Right cardiac atrium (tissue), 5 donors: ENCODE measurements at regions not wholly inside any gene's neighbourhood (a gene's known extent, or its start where the extent isn't known, plus 50 kb on each side); places are given as distances from the start of the nearest gene placed in this dataset.

Experiments
- ATAC-seq, 2 donors: fragments of 200-7000 bp; cut with Tn5 transposase; one replicate each; pipeline versions ENCODE4 v1.8.0 to v1.9.1; 2020; ENCODE audit warnings: moderate library complexity in 2 of 2, mild to moderate bottlenecking in 1 of 2
- DNase-seq, 3 donors: peaks; one replicate each; pipeline ENCODE4 v3.0.0-alpha.2; 2020
- H3K27ac ChIP-seq: one replicate; pipeline ENCODE4 v1.5.1; 2013; ENCODE audit warnings: mild to moderate bottlenecking, low read length, control low read depth, moderate library complexity
- H3K27me3 ChIP-seq: one replicate; pipeline ENCODE4 v1.6.1; 2013; ENCODE audit not compliant: control insufficient read depth, insufficient read depth
- H3K4me1 ChIP-seq: one replicate; pipeline ENCODE4 v1.6.1; 2013; ENCODE audit warnings: low read length; ENCODE audit not compliant: control insufficient read depth, insufficient read depth
- H3K4me3 ChIP-seq: one replicate; pipeline ENCODE4 v1.5.1; 2013; ENCODE audit warnings: low read length, control low read depth
- H3K9me3 ChIP-seq: one replicate; pipeline ENCODE4 v1.6.1; 2013; ENCODE audit warnings: low read length; ENCODE audit not compliant: control insufficient read depth
- WGBS: extraction: QIAGEN DNeasy Blood & Tissue Kit; methylation state at CpG from one replicate; pipeline ENCODE4 v1.1.7; 2013; 5-methylcytosine and 5-hydroxymethylcytosine counted together
- intact Hi-C, 4 donors: fragments of 100-400 bp; cut with DNase I; formaldehyde crosslinking; loops; one replicate each; pipeline versions ENCODE4 v1.11.0 to v1.14.0; 2022 to 2023
- donor health status: healthy with polysubstance abuse.
- donor health status: DM: no; HTN: yes; CAD: no.
- donor health status: DM: no; HTN: no; CAD: no.
- donor health status: DM: no; HTN: yes; CAD: no; lungs with severe emphysema.
- donor health status: DM: yes; HTN: yes; CAD: no.

DNA sequence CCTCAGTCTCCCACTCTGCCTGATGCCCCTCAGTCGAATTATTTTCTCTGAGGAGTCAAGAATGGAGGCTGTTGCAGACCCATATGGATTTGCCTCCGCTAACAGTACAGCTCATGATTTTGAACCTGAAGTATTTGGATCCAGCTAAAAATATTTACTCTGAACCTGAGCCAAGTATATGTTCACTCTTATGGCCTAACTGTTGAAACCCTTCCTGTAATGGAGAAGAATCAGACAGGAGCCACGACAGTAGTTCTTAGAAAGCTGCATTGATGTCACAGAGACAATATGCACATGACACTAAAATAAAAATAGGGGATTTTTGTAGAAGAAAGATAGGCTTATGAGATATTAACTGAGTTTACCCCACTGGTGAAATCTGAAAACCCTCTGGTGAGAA, 1128.3 kb upstream of the FLRT2 start:
- WGBS = 72% methylated on average over 3 of the region's 3 CpGs
- ATAC-seq = no peak
- intact Hi-C loops = no loop called here

GRCh38 chr14:84403585-84403984, 1126.4 kb upstream of the FLRT2 start:
- H3K27ac ChIP-seq = no peak overlapping the region
- H3K4me1 ChIP-seq = no peaks in the 10 kb centered on the region
- no peaks in the 10 kb centered on the region for H3K9me3 ChIP-seq
- 90% methylated on average over 2 of the region's 2 CpGs for WGBS
- ATAC-seq (no peak), DNase-seq (no peak)
- intact Hi-C loops = no loop called here
- H3K4me3 ChIP-seq = no peak overlapping the region
- no peaks in the 10 kb centered on the region for H3K27me3 ChIP-seq

More for the DNA sequence above, 1128.3 kb upstream of the FLRT2 start:
- H3K9me3 ChIP-seq = no peaks in the 10 kb centered on the region
- H3K27ac ChIP-seq = no peak overlapping the region
- no peaks in the 10 kb centered on the region for H3K4me1 ChIP-seq
- no peak for DNase-seq
- H3K4me3 ChIP-seq = no peak overlapping the region
- no peaks in the 10 kb centered on the region for H3K27me3 ChIP-seq

DNA sequence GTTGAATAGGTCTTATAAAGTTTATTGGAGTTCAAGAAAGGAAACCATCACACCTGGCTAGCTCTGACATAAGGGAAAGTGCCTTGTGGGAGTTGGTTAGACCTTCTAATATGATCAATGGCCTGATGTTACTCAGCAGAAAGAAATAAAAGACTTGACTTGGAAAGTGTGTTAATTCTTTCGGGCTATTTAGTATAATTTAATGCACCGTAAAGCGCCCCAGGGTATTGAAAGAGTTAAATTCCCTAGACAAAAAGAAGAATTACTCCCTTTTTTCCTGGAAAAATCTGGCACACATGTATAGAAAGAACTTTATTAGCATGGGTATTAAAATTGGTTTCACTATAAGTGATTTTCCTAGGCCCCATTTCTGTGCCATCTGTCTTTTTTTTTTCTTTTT, 1125.7 kb upstream of the FLRT2 start:
- intact Hi-C loops = no loop called here
- no peak overlapping the region for H3K27ac ChIP-seq
- WGBS = 97% methylated on average over 3 of the region's 3 CpGs
- H3K4me1 ChIP-seq = no peaks in the 10 kb centered on the region
- ATAC-seq (no peak), DNase-seq (no peak)
- H3K27me3 ChIP-seq = no peaks in the 10 kb centered on the region
- H3K9me3 ChIP-seq = no peaks in the 10 kb centered on the region
- H3K4me3 ChIP-seq = no peak overlapping the region

DNA sequence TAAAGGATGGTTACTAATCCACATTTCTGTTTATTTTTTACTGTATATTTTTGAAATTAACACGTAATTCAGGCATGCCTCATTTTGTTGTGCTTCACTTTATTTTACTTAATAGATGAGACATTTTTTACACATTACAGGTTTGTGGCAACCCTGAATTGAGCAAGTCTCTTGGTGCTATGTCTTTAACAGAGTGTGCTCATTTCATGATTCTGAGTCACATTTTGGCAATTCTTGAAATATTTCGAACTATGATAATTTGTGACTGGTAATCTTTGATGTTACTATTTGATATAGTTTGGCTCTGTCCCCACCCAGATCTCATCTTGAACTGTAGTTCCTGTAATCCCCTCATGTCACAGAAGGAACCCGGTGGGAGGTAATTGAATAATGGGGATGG, 1120.5 kb upstream of the FLRT2 start:
- ATAC-seq (no peak), DNase-seq (no peak)
- Histone ChIP-seq H3K27ac (no peak overlapping the region), H3K27me3 (no peaks in the 10 kb centered on the region), H3K4me1 (no peaks in the 10 kb centered on the region), H3K4me3 (no peak overlapping the region), H3K9me3 (no peaks in the 10 kb centered on the region)
- intact Hi-C loops = no loop called here
- WGBS = 72% methylated on average over 3 of the region's 3 CpGs

DNA sequence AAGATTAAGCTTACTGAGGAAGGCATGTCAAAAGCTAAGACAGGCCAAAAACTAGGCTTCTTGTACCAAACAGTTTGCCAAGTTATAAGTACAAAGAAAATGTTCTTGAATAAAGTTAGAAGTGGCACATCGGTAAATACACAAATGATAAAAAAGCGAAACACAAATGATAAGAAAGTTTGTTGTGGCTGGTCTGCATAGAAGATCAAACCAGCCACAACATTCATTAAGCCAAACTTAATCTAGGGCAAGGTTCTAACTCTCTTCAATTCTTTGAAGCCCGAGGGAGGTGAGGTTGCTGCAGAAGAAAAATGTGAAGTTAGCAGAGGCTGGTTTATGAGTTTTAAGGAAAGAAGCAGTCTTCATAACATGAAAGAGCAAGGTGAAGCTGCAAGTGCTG, 1119.6 kb upstream of the FLRT2 start:
- WGBS = 84% methylated on average over 3 of the region's 3 CpGs
- Histone ChIP-seq H3K4me3 (no peak overlapping the region), H3K9me3 (no peaks in the 10 kb centered on the region), H3K4me1 (no peaks in the 10 kb centered on the region), H3K27ac (no peak overlapping the region), H3K27me3 (no peaks in the 10 kb centered on the region)
- ATAC-seq = no peak
- intact Hi-C loops = no loop called here
- DNase-seq = no peak

GRCh38 chr14:84420221-84420620, 1109.7 kb upstream of the FLRT2 start:
- 53% methylated on average over 2 of the region's 2 CpGs for WGBS
- Histone ChIP-seq H3K27me3 (no peaks in the 10 kb centered on the region), H3K4me3 (no peak overlapping the region), H3K27ac (no peak overlapping the region), H3K4me1 (no peaks in the 10 kb centered on the region), H3K9me3 (no peaks in the 10 kb centered on the region)
- intact Hi-C loops = no loop called here
- ATAC-seq = no peak
- DNase-seq = no peak

DNA sequence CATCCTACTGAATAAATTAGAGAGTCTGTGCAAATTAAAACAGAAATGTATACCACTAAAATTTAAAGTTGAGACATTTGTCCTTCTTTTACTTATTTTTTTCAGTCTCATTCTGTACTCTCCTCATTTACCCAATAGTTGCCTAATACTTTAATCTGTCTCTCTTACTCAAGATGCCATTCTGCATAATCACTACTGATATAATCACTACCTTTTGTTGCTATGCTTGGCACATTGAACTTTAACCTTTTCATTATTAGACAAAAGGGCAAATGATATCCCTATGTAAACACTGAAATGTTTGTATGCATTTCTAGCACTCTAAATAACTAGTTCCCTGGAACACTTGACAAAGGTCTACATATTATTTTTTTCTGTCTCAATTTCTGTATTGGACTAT, 1108.3 kb upstream of the FLRT2 start:
- H3K27me3 ChIP-seq = no peaks in the 10 kb centered on the region
- H3K27ac ChIP-seq = no peak overlapping the region
- no peaks in the 10 kb centered on the region for H3K9me3 ChIP-seq
- DNase-seq (no peak), ATAC-seq (no peak)
- H3K4me3 ChIP-seq = no peak overlapping the region
- intact Hi-C loops = no loop called here
- H3K4me1 ChIP-seq = no peaks in the 10 kb centered on the region

- ATAC-seq (no peak), DNase-seq (no peak)
- intact Hi-C loops = no loop called here
- Histone ChIP-seq H3K4me3 (no peak overlapping the region), H3K9me3 (no peaks in the 10 kb centered on the region), H3K27me3 (no peaks in the 10 kb centered on the region), H3K27ac (no peak overlapping the region), H3K4me1 (no peaks in the 10 kb centered on the region)
- WGBS = 76% methylated on average over 2 of the region's 2 CpGs
These were observed 1104.0 kb upstream of the FLRT2 start for GRCh38 chr14:84425968-84426367.

DNA sequence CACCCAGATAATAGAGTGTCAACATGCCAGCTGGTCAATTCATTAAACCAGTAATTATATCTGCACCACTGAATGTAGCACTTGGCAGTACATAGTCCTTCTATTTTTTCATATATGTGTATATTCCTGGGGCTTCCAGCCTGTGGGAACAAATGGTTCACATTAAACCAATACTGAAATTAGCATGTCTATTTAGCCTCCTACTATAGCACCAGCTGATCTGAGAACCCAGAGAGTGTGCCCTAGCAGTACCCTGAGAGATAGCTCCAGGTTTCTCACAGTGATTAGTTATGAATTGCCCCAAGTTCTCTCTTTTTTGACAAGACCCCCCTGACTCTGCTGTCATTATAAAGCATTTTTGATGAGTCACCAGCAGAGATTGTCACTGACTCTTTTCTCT, 1097.3 kb upstream of the FLRT2 start:
- intact Hi-C loops = no loop called here
- no peak for ATAC-seq

DNA sequence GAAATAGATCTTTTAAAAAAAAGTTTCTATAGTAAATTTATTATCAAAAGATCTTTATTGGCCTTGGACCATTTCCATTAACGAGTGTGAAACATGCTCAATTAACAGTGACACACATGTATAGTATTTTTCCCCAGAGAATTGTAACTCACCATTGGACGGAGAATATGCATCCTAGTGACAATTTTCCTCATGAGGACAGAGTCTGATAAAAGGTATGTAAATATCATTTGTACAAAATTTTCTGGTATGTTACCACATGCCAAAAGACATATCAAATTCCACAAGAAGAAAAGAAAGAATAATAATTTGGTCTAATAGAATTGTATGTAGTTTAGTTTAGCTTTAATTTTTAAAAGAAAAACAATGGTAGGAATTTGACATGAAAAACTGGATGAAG, 1096.0 kb upstream of the FLRT2 start:
- H3K9me3 ChIP-seq = no peaks in the 10 kb centered on the region
- no peak for ATAC-seq
- H3K27ac ChIP-seq = no peak overlapping the region
- intact Hi-C loops = no loop called here
- no peaks in the 10 kb centered on the region for H3K4me1 ChIP-seq
- no peaks in the 10 kb centered on the region for H3K27me3 ChIP-seq
- 70% methylated on average over 2 of the region's 2 CpGs for WGBS
- H3K4me3 ChIP-seq = no peak overlapping the region
- DNase-seq = no peak

More for the DNA sequence above, 1097.3 kb upstream of the FLRT2 start:
- H3K9me3 ChIP-seq = no peaks in the 10 kb centered on the region
- no peaks in the 10 kb centered on the region for H3K4me1 ChIP-seq
- no peak overlapping the region for H3K4me3 ChIP-seq
- no peak overlapping the region for H3K27ac ChIP-seq
- DNase-seq = no peak
- no peaks in the 10 kb centered on the region for H3K27me3 ChIP-seq

DNA sequence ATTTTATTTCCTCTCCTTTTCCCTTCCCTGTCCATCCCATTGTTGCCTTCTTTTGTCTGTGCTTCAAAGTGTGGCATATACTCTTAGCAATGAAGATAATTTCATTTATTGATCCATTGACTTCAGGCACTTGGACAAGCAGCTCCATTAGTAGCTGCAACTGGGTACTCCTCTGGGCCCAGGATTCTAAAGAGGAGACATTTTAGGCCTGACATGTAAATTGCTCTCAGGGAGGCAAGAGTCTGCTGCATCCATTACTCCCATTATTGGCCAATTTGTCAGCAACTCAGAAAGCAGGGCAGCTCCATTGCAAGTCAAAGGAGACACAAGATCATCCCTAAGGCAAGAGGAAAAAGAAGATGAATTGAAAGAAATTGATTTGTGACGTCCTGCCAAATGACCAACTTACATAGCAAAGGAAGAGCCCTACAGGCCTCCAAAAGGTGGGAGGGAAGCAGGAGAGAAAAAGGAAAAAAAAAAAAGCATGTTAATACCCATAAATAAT, 1094.1 kb upstream of the FLRT2 start:
- no peak for ATAC-seq
- intact Hi-C loops = no loop called here
- Histone ChIP-seq H3K4me1 (no peaks in the 10 kb centered on the region), H3K4me3 (no peak overlapping the region), H3K27ac (no peak overlapping the region), H3K9me3 (no peaks in the 10 kb centered on the region), H3K27me3 (no peaks in the 10 kb centered on the region)
- 93% methylated on average over 1 of the region's 1 CpG for WGBS
- DNase-seq = no peak

DNA sequence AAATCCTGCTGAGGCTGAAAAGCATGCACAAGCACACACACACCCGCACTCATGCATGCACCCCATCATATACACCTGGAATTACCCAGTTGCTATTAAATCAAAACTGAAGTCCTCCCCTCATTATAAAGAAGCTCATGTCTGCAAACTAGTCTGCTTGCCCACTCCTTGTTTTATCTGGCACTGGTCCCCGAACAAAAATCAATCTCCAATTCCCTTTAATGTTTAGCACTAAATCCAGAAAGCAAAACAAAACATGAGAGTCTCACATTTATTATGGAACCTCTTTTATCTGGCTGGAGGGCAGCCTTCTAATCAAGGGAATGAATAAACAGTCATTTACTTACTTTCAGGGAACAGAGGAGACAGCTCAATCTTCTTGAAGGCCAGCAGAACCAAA, 1093.4 kb upstream of the FLRT2 start:
- 75% methylated on average over 2 of the region's 2 CpGs for WGBS
- H3K4me3 ChIP-seq = no peak overlapping the region
- no peaks in the 10 kb centered on the region for H3K27me3 ChIP-seq
- intact Hi-C loops = no loop called here
- ATAC-seq = no peak
- no peak overlapping the region for H3K27ac ChIP-seq
- DNase-seq = no peak
- no peaks in the 10 kb centered on the region for H3K9me3 ChIP-seq
- no peaks in the 10 kb centered on the region for H3K4me1 ChIP-seq
